ENCODE measurements at regions not wholly inside any gene's neighbourhood (a gene's known extent, or its start where the extent isn't known, plus 50 kb on each side); places are given as distances from the start of the nearest gene placed in this dataset.

DNA sequence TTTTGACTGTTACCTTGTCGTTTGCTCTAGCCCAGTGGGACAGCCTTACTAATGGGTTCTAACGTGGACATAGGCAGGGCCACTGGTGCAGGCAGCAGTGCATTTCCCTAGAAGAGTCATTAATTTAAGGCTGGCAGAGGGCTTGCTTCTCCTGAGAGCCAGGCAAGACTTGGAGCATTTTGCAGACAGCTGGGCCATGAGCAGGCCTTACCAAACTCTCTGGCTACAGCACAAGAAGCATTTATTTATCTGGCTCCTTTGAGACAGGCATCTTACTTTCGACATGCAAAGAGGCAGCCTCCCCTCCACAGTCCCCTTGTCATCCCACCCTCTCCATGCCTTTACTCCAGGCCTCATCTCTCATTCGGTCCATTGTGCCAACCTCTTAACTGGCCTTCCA lies 139.9 kb downstream of the CSNK2A3 start:
- H3K4me3 ChIP-seq (ENCODE audit: low read depth, low read length): no peak overlapping the region
- TF ChIP-seq, protein P1, sequence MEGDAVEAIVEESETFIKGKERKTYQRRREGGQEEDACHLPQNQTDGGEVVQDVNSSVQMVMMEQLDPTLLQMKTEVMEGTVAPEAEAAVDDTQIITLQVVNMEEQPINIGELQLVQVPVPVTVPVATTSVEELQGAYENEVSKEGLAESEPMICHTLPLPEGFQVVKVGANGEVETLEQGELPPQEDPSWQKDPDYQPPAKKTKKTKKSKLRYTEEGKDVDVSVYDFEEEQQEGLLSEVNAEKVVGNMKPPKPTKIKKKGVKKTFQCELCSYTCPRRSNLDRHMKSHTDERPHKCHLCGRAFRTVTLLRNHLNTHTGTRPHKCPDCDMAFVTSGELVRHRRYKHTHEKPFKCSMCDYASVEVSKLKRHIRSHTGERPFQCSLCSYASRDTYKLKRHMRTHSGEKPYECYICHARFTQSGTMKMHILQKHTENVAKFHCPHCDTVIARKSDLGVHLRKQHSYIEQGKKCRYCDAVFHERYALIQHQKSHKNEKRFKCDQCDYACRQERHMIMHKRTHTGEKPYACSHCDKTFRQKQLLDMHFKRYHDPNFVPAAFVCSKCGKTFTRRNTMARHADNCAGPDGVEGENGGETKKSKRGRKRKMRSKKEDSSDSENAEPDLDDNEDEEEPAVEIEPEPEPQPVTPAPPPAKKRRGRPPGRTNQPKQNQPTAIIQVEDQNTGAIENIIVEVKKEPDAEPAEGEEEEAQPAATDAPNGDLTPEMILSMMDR (IDR thresholded peaks at IDR 0.05; ENCODE audit: insufficient read depth, low read length): no peak
- DNase-seq (ENCODE audit: low read depth): no peak

DNA sequence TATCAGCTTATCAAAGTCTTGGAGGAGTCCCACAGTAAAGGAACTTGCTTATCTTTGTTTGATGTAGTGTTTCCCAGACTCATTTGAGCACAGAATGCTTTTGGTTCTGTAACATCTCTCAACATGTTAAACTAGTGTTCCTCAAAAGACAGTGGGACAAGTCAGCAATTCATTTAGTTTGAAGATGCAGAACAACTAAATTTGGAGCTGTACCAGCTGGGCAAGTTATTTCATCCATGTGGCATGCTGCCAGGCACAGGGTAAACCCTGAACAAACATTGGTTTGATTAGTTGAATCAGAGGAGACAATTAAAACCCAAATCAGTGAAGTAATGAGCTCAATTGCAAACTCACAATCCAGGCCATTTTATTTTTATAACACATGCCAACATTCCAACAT lies 141.2 kb downstream of the CSNK2A3 start:
- DNase-seq (ENCODE audit: low read depth): no peak
- H3K4me3 ChIP-seq (ENCODE audit: low read depth, low read length): no peak overlapping the region
- TF ChIP-seq, protein P1 (IDR thresholded peaks at IDR 0.05; ENCODE audit: insufficient read depth, low read length): no peak

DNA sequence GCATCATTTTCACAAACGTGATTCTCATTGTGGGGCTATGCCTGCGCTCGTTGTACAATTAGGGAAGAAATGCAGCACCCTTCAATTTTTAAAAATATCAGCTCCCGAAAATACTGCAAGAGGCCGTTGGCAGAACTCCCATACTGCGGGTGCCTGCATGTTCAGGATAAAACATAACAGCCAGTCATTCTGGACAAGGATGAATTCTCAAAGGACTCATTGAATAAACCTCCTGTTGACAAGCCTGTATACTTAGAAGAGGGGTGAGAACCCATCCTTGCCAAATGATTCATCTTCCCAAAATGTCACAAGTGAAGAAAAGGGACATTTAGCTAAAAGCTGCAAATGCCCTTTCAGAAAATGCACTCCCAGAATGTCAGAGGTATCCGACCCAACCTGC lies 141.9 kb downstream of the CSNK2A3 start:
- no peak overlapping the region for H3K4me3 ChIP-seq (ENCODE audit: low read depth, low read length)
- TF ChIP-seq, protein P1 (IDR thresholded peaks at IDR 0.05; ENCODE audit: insufficient read depth, low read length): no peak
- no peak for DNase-seq (ENCODE audit: low read depth)

DNA sequence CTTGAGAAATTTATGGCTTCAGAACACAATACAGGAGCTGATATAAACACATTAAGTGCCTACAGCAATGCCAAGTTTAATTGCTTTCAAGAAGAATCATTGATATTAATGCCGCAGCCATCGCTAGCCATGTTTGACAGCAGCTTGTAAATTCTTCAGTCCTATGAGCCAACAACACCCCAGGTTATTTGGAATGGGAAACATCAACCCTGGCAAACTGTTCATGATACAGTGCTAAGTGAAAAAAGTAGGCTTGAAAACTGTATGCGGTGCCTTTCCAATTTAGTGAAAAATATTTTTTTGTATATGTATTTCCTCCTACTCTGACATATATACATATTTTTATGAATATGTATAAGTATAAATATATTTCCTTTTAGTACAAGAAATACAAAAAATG lies 142.6 kb downstream of the CSNK2A3 start:
- no peak overlapping the region for H3K4me3 ChIP-seq (ENCODE audit: low read depth, low read length)
- DNase-seq (ENCODE audit: low read depth): no peak
- TF ChIP-seq, protein P1 (IDR thresholded peaks at IDR 0.05; ENCODE audit: insufficient read depth, low read length): no peak

DNA sequence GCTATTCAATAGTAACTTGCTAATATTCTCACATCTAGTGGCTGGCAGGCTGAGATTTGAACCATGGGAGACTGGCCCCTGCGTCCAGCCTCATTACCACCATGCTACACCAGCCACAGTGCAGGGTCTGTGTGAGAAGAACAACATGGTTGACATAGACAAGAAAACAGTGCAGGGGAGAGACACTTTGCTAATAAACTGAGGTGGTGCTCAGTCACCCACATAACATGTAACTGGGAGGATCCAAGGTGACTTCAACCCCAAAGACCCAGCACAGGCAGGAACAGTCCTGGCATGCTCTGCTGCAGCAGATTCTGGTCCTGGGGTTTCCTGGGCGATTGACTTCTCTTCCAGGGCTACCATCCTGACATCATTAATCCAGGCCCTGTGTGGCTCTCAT lies 143.1 kb downstream of the CSNK2A3 start:
- DNase-seq (ENCODE audit: low read depth): no peak
- H3K4me3 ChIP-seq (ENCODE audit: low read depth, low read length): no peak overlapping the region
- TF ChIP-seq, protein P1 (IDR thresholded peaks at IDR 0.05; ENCODE audit: insufficient read depth, low read length): no peak

DNA sequence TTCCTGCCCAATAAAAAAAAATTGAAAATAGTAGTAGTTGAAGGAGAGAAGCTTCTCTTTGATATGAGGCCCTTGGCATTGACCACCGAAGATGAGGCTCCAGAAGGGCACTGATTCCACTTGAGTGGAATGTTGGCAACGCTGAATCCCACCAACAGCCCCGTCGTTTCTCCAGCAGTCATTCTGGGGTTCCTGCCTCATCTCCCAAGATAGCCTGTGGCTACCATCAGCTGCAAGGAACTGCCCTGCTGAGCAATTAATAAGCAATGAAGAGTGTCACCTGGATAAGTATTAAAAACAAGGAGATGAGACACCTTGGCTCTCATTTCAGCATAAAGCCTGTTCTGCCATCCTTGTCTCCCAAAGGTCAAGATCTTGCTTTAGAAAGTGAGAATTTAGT lies 144.1 kb downstream of the CSNK2A3 start:
- no peak for DNase-seq (ENCODE audit: low read depth)
- H3K4me3 ChIP-seq (ENCODE audit: low read depth, low read length): no peak overlapping the region
- TF ChIP-seq, protein P1 (IDR thresholded peaks at IDR 0.05; ENCODE audit: insufficient read depth, low read length): no peak

DNA sequence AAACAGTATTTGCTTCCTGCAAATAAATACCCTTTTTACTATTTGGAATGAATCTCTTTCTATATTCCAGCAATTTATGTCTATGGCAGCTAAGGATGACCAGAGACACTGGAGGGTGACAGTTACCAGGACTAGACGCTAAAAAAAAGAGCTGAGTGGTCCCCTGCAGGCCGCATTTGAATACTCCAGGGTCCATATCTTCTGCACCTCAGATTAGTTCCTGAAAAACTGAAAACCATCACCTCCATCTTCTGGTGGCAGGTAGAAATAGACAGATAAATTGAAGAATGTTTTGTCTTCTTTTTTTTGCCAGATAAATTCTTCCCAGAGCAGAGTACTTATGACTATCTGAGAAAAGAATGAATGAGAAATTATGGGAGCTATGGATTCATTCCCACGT lies 145.6 kb downstream of the CSNK2A3 start:
- TF ChIP-seq, protein P1 (IDR thresholded peaks at IDR 0.05; ENCODE audit: insufficient read depth, low read length): no peak
- DNase-seq (ENCODE audit: low read depth): no peak
- no peak overlapping the region for H3K4me3 ChIP-seq (ENCODE audit: low read depth, low read length)
